ENCODE measurements at regions not wholly inside any gene's neighbourhood (a gene's known extent, or its start where the extent isn't known, plus 50 kb on each side); places are given as distances from the start of the nearest gene placed in this dataset.

DNA sequence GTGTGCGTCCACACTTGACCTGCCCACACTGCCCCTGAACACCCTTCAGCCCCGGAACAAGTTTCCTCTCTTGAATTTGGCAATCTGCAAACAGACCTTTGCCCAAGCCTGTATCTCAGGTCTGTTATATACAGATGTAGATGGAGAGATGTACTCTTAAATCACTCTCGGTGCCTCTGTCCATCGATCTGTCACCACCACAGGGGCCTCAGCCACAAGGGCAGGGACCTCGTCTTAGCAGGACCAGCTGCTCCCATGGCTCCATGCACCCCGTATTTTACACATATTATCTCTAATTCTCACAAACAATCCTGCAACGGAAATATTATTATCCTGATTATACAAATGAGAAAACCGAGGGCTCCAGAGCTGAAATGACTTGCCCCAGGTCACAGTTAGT lies 313.4 kb downstream of the BCL11B start:
- TF ChIP-seq, protein P1, sequence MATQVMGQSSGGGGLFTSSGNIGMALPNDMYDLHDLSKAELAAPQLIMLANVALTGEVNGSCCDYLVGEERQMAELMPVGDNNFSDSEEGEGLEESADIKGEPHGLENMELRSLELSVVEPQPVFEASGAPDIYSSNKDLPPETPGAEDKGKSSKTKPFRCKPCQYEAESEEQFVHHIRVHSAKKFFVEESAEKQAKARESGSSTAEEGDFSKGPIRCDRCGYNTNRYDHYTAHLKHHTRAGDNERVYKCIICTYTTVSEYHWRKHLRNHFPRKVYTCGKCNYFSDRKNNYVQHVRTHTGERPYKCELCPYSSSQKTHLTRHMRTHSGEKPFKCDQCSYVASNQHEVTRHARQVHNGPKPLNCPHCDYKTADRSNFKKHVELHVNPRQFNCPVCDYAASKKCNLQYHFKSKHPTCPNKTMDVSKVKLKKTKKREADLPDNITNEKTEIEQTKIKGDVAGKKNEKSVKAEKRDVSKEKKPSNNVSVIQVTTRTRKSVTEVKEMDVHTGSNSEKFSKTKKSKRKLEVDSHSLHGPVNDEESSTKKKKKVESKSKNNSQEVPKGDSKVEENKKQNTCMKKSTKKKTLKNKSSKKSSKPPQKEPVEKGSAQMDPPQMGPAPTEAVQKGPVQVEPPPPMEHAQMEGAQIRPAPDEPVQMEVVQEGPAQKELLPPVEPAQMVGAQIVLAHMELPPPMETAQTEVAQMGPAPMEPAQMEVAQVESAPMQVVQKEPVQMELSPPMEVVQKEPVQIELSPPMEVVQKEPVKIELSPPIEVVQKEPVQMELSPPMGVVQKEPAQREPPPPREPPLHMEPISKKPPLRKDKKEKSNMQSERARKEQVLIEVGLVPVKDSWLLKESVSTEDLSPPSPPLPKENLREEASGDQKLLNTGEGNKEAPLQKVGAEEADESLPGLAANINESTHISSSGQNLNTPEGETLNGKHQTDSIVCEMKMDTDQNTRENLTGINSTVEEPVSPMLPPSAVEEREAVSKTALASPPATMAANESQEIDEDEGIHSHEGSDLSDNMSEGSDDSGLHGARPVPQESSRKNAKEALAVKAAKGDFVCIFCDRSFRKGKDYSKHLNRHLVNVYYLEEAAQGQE (IDR thresholded peaks at IDR 0.05; ENCODE audit: insufficient replicate concordance, low read depth) = no peak
- TF ChIP-seq POLR2AphosphoS5 (IDR thresholded peaks at IDR 0.05; ENCODE audit: low read depth) = no peak
- no peak for TF ChIP-seq CTCF (IDR thresholded peaks at IDR 0.05; ENCODE audit: insufficient read depth, low read length)
- no peak for TF ChIP-seq SPI1 (IDR thresholded peaks at IDR 0.05; ENCODE audit: borderline replicate concordance, low read depth)
- no peak for TF ChIP-seq GABPA (IDR thresholded peaks at IDR 0.05; ENCODE audit: low read depth)
